CD4-positive, CD25-positive, alpha-beta regulatory T cell (primary cell): ENCODE measurements at regions not wholly inside any gene's neighbourhood (a gene's known extent, or its start where the extent isn't known, plus 50 kb on each side); places are given as distances from the start of the nearest gene placed in this dataset.
"Not testable (repeated sequence)": the region's sequence is repeated elsewhere in the genome, so short reads cannot be mapped to it uniquely, and the experiment has no call there.

Experiments
- ATAC-seq, 2 donors: fragments of 150-1000 bp; cut with Tn5 transposase; one replicate each; pipeline ENCODE4 v1.10.0; 2021; ENCODE audit warnings: low read depth in 2 of 2, moderate number of reproducible peaks in 2 of 2, moderate library complexity in 1 of 2
- DNase-seq, 3 donors: peaks; one replicate each; pipeline versions ENCODE4 v3.0.0 to v3.0.0-alpha.2; 2012 to 2022; ENCODE audit warnings: mixed read lengths in 1 of 3
- H3K27ac ChIP-seq: one replicate; pipeline ENCODE4 v1.7.0; 2013; ENCODE audit warnings: mild to moderate bottlenecking, low read length; ENCODE audit not compliant: insufficient read depth, poor library complexity, severe bottlenecking
- H3K27me3 ChIP-seq: one replicate; pipeline ENCODE4 v1.7.0; 2013; ENCODE audit warnings: low read length; ENCODE audit not compliant: control insufficient read depth, insufficient read depth
- H3K36me3 ChIP-seq: one replicate; pipeline ENCODE4 v1.7.0; 2013; ENCODE audit warnings: mild to moderate bottlenecking, low read length, moderate library complexity; ENCODE audit not compliant: control insufficient read depth, insufficient read depth
- H3K4me1 ChIP-seq: 2 replicates; pipeline ENCODE4 v1.7.0; 2013; ENCODE audit warnings: mild to moderate bottlenecking, low read length; ENCODE audit not compliant: insufficient read depth, control insufficient read depth, poor library complexity, severe bottlenecking
- H3K4me3 ChIP-seq: one replicate; pipeline ENCODE4 v1.7.0; 2013; ENCODE audit warnings: low read depth, mild to moderate bottlenecking, low read length, moderate library complexity
- H3K9me3 ChIP-seq, 2 experiments: 1 replicate in 1 of 2; 2 replicates in 1 of 2; pipeline ENCODE4 v1.7.0; 2013; ENCODE audit warnings: low read length in 2 of 2, mild to moderate bottlenecking in 1 of 2, moderate library complexity in 1 of 2; ENCODE audit not compliant: control insufficient read depth in 2 of 2
- H3K27ac Mint-ChIP-seq, 3 donors: one replicate each; pipeline ENCODE4 v1.8.0; 2020 to 2022; ENCODE audit warnings: mild to moderate bottlenecking in 3 of 3, mixed read lengths in 3 of 3, moderate library complexity in 2 of 3
- H3K27me3 Mint-ChIP-seq: one replicate; pipeline ENCODE4 v1.8.0; 2022; ENCODE audit warnings: mild to moderate bottlenecking, mixed read lengths
- H3K36me3 Mint-ChIP-seq: one replicate; pipeline ENCODE4 v1.8.0; 2020; ENCODE audit warnings: mixed read lengths
- H3K4me1 Mint-ChIP-seq, 4 donors: one replicate each; pipeline ENCODE4 v1.8.0; 2020 to 2022; ENCODE audit warnings: mixed read lengths in 4 of 4, mild to moderate bottlenecking in 1 of 4
- H3K4me3 Mint-ChIP-seq, 4 donors: one replicate each; pipeline ENCODE4 v1.8.0; 2020 to 2022; ENCODE audit warnings: mild to moderate bottlenecking in 4 of 4, mixed read lengths in 4 of 4, moderate library complexity in 3 of 4
- H3K9me3 Mint-ChIP-seq, 7 donors: one replicate each; pipeline ENCODE4 v1.8.0; 2020 to 2022; ENCODE audit warnings: mixed read lengths in 7 of 7, mild to moderate bottlenecking in 3 of 7, moderate library complexity in 2 of 7

GRCh38 chr14:105615986-105616801 is 89.8 kb downstream of the TMEM121 start:
- not testable (repeated sequence) for H3K27me3 Mint-ChIP-seq, H3K27ac Mint-ChIP-seq, H3K36me3 Mint-ChIP-seq, H3K9me3 ChIP-seq, H3K27ac ChIP-seq, H3K9me3 Mint-ChIP-seq, H3K4me3 ChIP-seq, H3K36me3 ChIP-seq, ATAC-seq, DNase-seq, H3K27me3 ChIP-seq, H3K4me1 ChIP-seq, H3K4me1 Mint-ChIP-seq, H3K4me3 Mint-ChIP-seq

GRCh38 chr14:105616802-105617192 is 90.4 kb downstream of the TMEM121 start:
- Mint-ChIP-seq H3K27ac (no peak overlapping the region), H3K9me3 (peaks cover 0 to 1% (median 0%) of the 10 kb centered on the region in 7 donors), H3K4me3 (no peak overlapping the region), H3K27me3 (no peaks in the 10 kb centered on the region), H3K36me3 (no peaks in the 10 kb centered on the region), H3K4me1 (no peaks in the 10 kb centered on the region)
- Histone ChIP-seq H3K27ac (no peak overlapping the region), H3K4me1 (no peaks in the 10 kb centered on the region), H3K9me3 (no peaks in the 10 kb centered on the region), H3K27me3 (no peaks in the 10 kb centered on the region), H3K36me3 (no peaks in the 10 kb centered on the region), H3K4me3 (no peak overlapping the region)
- DNase-seq: no peak
- ATAC-seq: no peak

- Mint-ChIP-seq H3K36me3 (no peaks in the 10 kb centered on the region), H3K4me3 (no peak overlapping the region), H3K4me1 (no peaks in the 10 kb centered on the region), H3K9me3 (peaks cover 0 to 1% (median 0%) of the 10 kb centered on the region in 7 donors), H3K27ac (no peak overlapping the region), H3K27me3 (no peaks in the 10 kb centered on the region)
- Histone ChIP-seq H3K27me3 (no peaks in the 10 kb centered on the region), H3K9me3 (no peaks in the 10 kb centered on the region), H3K27ac (no peak overlapping the region), H3K4me1 (no peaks in the 10 kb centered on the region), H3K36me3 (no peaks in the 10 kb centered on the region), H3K4me3 (no peak overlapping the region)
- peak in 1 of 2 donors; percentile 43 for ATAC-seq
- no peak for DNase-seq
Observed at GRCh38 chr14:105617201-105617777, 90.9 kb downstream of the TMEM121 start.

GRCh38 chr14:105617805-105618204 is 91.4 kb downstream of the TMEM121 start:
- not testable (repeated sequence) for ATAC-seq, H3K27me3 Mint-ChIP-seq, H3K36me3 Mint-ChIP-seq, DNase-seq, H3K27me3 ChIP-seq, H3K27ac Mint-ChIP-seq, H3K36me3 ChIP-seq, H3K9me3 Mint-ChIP-seq, H3K4me1 Mint-ChIP-seq, H3K4me1 ChIP-seq, H3K4me3 Mint-ChIP-seq, H3K27ac ChIP-seq, H3K4me3 ChIP-seq, H3K9me3 ChIP-seq

- not testable (repeated sequence) for H3K4me3 Mint-ChIP-seq, H3K9me3 Mint-ChIP-seq, H3K4me3 ChIP-seq, H3K27me3 ChIP-seq, H3K36me3 ChIP-seq, ATAC-seq, H3K4me1 Mint-ChIP-seq, H3K27ac ChIP-seq, H3K27me3 Mint-ChIP-seq, DNase-seq, H3K27ac Mint-ChIP-seq, H3K9me3 ChIP-seq, H3K4me1 ChIP-seq, H3K36me3 Mint-ChIP-seq
Observed at GRCh38 chr14:105619324-105619723, 92.9 kb downstream of the TMEM121 start.

- not testable (repeated sequence) for H3K4me1 Mint-ChIP-seq, H3K4me3 ChIP-seq, H3K27me3 ChIP-seq, H3K27me3 Mint-ChIP-seq, ATAC-seq, H3K9me3 ChIP-seq, DNase-seq, H3K27ac Mint-ChIP-seq, H3K9me3 Mint-ChIP-seq, H3K4me1 ChIP-seq, H3K27ac ChIP-seq, H3K4me3 Mint-ChIP-seq, H3K36me3 Mint-ChIP-seq, H3K36me3 ChIP-seq
Observed at GRCh38 chr14:105620178-105620864, 93.9 kb downstream of the TMEM121 start.

GRCh38 chr14:105620865-105621471 is 94.6 kb downstream of the TMEM121 start:
- DNase-seq, H3K4me3 ChIP-seq, H3K27ac ChIP-seq, H3K27me3 ChIP-seq, H3K4me1 Mint-ChIP-seq, H3K27me3 Mint-ChIP-seq, H3K9me3 ChIP-seq, H3K36me3 Mint-ChIP-seq, ATAC-seq, H3K4me3 Mint-ChIP-seq, H3K9me3 Mint-ChIP-seq, H3K36me3 ChIP-seq, H3K4me1 ChIP-seq, H3K27ac Mint-ChIP-seq: not testable (repeated sequence)
